ENCODE measurements at regions not wholly inside any gene's neighbourhood (a gene's known extent, or its start where the extent isn't known, plus 50 kb on each side); places are given as distances from the start of the nearest gene placed in this dataset.

DNA sequence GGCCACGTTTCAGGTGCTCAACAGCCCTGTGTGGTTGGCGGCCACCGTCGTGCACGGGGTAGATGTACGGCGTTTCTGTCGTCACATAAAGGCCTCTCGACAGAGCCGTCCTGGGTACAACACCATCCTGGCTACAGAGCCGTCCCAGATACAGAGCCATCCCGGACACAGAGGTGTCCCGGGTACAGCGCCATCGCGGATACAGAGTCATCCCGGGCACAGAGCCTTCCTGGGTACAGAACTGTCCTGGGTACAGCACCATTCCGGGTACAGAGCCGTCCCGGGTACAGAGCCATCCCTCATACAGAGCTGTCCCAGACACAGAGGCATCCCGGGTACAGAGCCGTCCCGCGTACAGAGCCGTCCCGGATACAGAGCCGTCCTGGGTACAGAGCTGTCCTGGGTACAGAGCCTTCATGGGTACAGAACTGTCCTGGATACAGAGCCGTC, 222.7 kb upstream of the SOX1 start:
- no peak for DNase-seq
- H3K4me3 ChIP-seq: no peak overlapping the region
- H3K36me3 ChIP-seq (ENCODE audit: low read depth): no peaks in the 10 kb centered on the region
- intact Hi-C loops (cut with DNase I, micrococcal nuclease): no loop called here
- no peaks in the 10 kb centered on the region for H3K4me1 ChIP-seq (ENCODE audit: low read depth)
- no peak for ATAC-seq
- H3K9me3 ChIP-seq: no peaks in the 10 kb centered on the region
- TF ChIP-seq CTCF (IDR thresholded peaks at IDR 0.05): no peak

DNA sequence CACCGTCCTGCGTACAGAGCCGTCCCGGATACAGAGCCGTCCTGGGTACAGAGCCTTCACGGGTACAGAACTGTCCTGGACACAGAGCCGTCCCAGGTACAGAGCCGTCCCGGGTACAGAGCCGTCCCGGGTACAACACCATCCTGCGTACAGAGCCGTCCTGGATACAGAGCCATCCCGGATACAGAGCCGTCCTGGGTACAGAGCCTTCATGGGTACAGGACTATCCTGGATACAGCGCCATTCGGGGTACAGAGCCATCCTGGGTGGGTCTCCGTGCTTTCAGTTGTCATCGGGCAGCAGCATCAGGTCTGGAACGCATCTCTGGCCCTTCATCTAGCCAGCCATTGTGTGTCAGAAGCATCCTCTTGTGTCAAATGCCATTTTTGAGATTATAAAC, 222.3 kb upstream of the SOX1 start:
- Histone ChIP-seq H3K4me1 (ENCODE audit: low read depth) (no peaks in the 10 kb centered on the region), H3K9me3 (no peaks in the 10 kb centered on the region), H3K4me3 (no peak overlapping the region), H3K36me3 (ENCODE audit: low read depth) (no peaks in the 10 kb centered on the region)
- no peak for ATAC-seq
- TF ChIP-seq CTCF (IDR thresholded peaks at IDR 0.05): no peak
- no peak for DNase-seq
- intact Hi-C loops (cut with DNase I, micrococcal nuclease): no loop called here

DNA sequence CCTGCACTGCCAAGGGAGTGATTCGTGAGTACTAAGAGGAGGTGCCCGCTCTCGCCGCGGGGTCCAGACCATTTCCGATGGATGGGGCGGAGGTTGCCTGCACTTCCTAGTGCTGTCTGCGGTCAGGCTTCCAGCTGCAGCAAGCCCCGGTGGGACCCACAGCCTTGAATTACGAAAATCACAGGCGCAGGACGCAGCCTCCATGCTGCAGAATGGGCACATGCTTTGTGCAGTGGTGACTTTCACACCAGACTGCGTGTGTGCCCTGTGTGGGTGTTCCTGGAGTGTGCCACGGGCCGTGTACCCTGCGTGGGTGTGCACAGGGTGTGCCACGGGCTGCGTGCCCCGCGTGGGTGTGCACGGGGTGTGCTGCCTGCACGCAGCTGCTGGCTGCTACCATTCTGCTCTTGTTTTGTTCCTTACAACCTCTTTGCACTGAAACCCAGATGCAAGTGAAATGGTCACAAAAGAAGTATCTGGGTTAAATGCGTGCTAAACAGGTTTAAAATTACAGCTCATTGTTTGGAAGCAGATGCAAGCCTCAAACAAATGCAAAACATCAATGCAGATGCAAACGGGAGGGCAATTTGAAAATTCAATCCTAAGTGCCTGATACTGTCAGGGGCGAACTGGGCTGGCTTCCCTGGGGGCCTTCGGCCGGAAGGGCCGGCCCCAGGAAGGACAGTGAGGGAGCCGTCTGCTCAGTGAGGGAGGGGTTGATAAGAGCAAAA, 221.2 kb upstream of the SOX1 start:
- no peak for ATAC-seq
- H3K36me3 ChIP-seq (ENCODE audit: low read depth): no peaks in the 10 kb centered on the region
- no peaks in the 10 kb centered on the region for H3K9me3 ChIP-seq
- H3K4me1 ChIP-seq (ENCODE audit: low read depth): no peaks in the 10 kb centered on the region
- TF ChIP-seq CTCF (IDR thresholded peaks at IDR 0.05): no peak
- H3K4me3 ChIP-seq: no peak overlapping the region
- DNase-seq: no peak
- intact Hi-C loops (cut with DNase I, micrococcal nuclease): no loop called here

- DNase-seq: no peak
- TF ChIP-seq CTCF (IDR thresholded peaks at IDR 0.05): no peak
- intact Hi-C loops (cut with DNase I, micrococcal nuclease): no loop called here
- H3K4me3 ChIP-seq: no peak overlapping the region
- no peak for ATAC-seq
- H3K36me3 ChIP-seq (ENCODE audit: low read depth): no peaks in the 10 kb centered on the region
- no peaks in the 10 kb centered on the region for H3K4me1 ChIP-seq (ENCODE audit: low read depth)
- no peaks in the 10 kb centered on the region for H3K9me3 ChIP-seq
These were observed 220.4 kb upstream of the SOX1 start for GRCh38 chr13:111846391-111847159.

GRCh38 chr13:111847964-111848363, 219.0 kb upstream of the SOX1 start:
- no peaks in the 10 kb centered on the region for H3K36me3 ChIP-seq (ENCODE audit: low read depth)
- DNase-seq: no peak

More at GRCh38 chr13:111847964-111848363, 219.0 kb upstream of the SOX1 start:
- Histone ChIP-seq H3K4me1 (ENCODE audit: low read depth) (no peaks in the 10 kb centered on the region), H3K4me3 (no peak overlapping the region), H3K9me3 (no peaks in the 10 kb centered on the region)
- ATAC-seq: no peak
- intact Hi-C loops (cut with DNase I, micrococcal nuclease): no loop called here
- TF ChIP-seq CTCF (IDR thresholded peaks at IDR 0.05): no peak
